Stimulated activated CD4-positive, alpha-beta T cell treated with anti-CD3 and anti-CD28 coated beads, Interleukin-2, amount 100 ng/mL, for 24 hours (primary cell): ENCODE measurements at regions not wholly inside any gene's neighbourhood (a gene's known extent, or its start where the extent isn't known, plus 50 kb on each side); places are given as distances from the start of the nearest gene placed in this dataset.

Experiments used
- DNase-seq, 2 donors: peaks; one replicate each; pipeline ENCODE4 v3.0.0-alpha.2; 2020

- no peak for DNase-seq
Observed at GRCh38 chr21:24197132-24197643, 1410.1 kb downstream of the MRPL39 start.

GRCh38 chr21:24188506-24188905 is 1418.8 kb downstream of the MRPL39 start:
- no peak for DNase-seq

GRCh38 chr21:24183077-24183476 is 1424.2 kb downstream of the MRPL39 start:
- no peak for DNase-seq

GRCh38 chr21:24179110-24179509 is 1428.2 kb downstream of the MRPL39 start:
- no peak for DNase-seq

GRCh38 chr21:24175106-24175505 is 1432.2 kb downstream of the MRPL39 start:
- DNase-seq, result no peak

- no peak for DNase-seq
Observed at GRCh38 chr21:24171736-24172135, 1435.5 kb downstream of the MRPL39 start.

- no peak for DNase-seq
Observed at GRCh38 chr21:24163539-24163938, 1443.7 kb downstream of the MRPL39 start.

- DNase-seq, result no peak
Observed at GRCh38 chr21:24160528-24160927, 1446.8 kb downstream of the MRPL39 start.

- DNase-seq, result no peak
Observed at GRCh38 chr21:24153137-24153536, 1454.1 kb downstream of the MRPL39 start.

- no peak for DNase-seq
Observed at GRCh38 chr21:24150753-24151152, 1456.5 kb downstream of the MRPL39 start.

GRCh38 chr21:24148461-24148860 is 1458.8 kb downstream of the MRPL39 start:
- no peak for DNase-seq

- DNase-seq, result no peak
Observed at GRCh38 chr21:24147674-24148073, 1459.6 kb downstream of the MRPL39 start.

- DNase-seq, result no peak
Observed at GRCh38 chr21:24131056-24131455, 1476.2 kb downstream of the MRPL39 start.

- no peak for DNase-seq
Observed at GRCh38 chr21:24127651-24128050, 1479.6 kb downstream of the MRPL39 start.

GRCh38 chr21:24123785-24124184 is 1483.5 kb downstream of the MRPL39 start:
- no peak for DNase-seq

- DNase-seq, result no peak
Observed at GRCh38 chr21:24118738-24119459, 1488.4 kb downstream of the MRPL39 start.

GRCh38 chr21:24115141-24115540 is 1492.1 kb downstream of the MRPL39 start:
- no peak for DNase-seq

- DNase-seq, result no peak
Observed at GRCh38 chr21:24112020-24112419, 1495.3 kb downstream of the MRPL39 start.

- no peak for DNase-seq
Observed at GRCh38 chr21:24110846-24111245, 1496.4 kb downstream of the MRPL39 start.

- no peak for DNase-seq
Observed at GRCh38 chr21:24097181-24097580, 1510.1 kb downstream of the MRPL39 start.

- DNase-seq, result no peak
Observed at GRCh38 chr21:24096651-24097050, 1510.6 kb downstream of the MRPL39 start.

GRCh38 chr21:24093032-24093431 is 1514.2 kb downstream of the MRPL39 start:
- no peak for DNase-seq

GRCh38 chr21:24076179-24076578 is 1531.1 kb downstream of the MRPL39 start:
- no peak for DNase-seq

GRCh38 chr21:24055696-24056095 is 1551.6 kb downstream of the MRPL39 start:
- no peak for DNase-seq

GRCh38 chr21:24050231-24050630 is 1557.0 kb downstream of the MRPL39 start:
- no peak for DNase-seq
